GM21576 (cell line): ENCODE measurements at regions not wholly inside any gene's neighbourhood (a gene's known extent, or its start where the extent isn't known, plus 50 kb on each side); places are given as distances from the start of the nearest gene placed in this dataset.
"Not testable (repeated sequence)": the region's sequence is repeated elsewhere in the genome, so short reads cannot be mapped to it uniquely, and the experiment has no call there.

Source experiments
- ATAC-seq: cut with Tn5 transposase; IDR thresholded peaks from one replicate; pipeline ENCODE4 v1.9.1; 2021; ENCODE audit warnings: mild to moderate bottlenecking, moderate library complexity; ENCODE audit not compliant: unreplicated experiment

- no peak for ATAC-seq
Observed at GRCh38 chr4:134145369-134145768, 56.2 kb downstream of the PABPC4L start.

- ATAC-seq = no peak
Observed at GRCh38 chr4:134144337-134144736, 57.3 kb downstream of the PABPC4L start.

GRCh38 chr4:134141728-134142127 is 59.9 kb downstream of the PABPC4L start:
- no peak for ATAC-seq

GRCh38 chr4:134139188-134139587 is 62.4 kb downstream of the PABPC4L start:
- ATAC-seq = no peak

GRCh38 chr4:134132086-134132783 is 69.4 kb downstream of the PABPC4L start:
- no peak for ATAC-seq

GRCh38 chr4:134126955-134127354 is 74.6 kb downstream of the PABPC4L start:
- no peak for ATAC-seq

GRCh38 chr4:134126000-134126560 is 75.5 kb downstream of the PABPC4L start:
- ATAC-seq = no peak

GRCh38 chr4:134122903-134123302 is 78.7 kb downstream of the PABPC4L start:
- ATAC-seq = no peak

- no peak for ATAC-seq
Observed at GRCh38 chr4:134117392-134118183, 84.0 kb downstream of the PABPC4L start.

- no peak for ATAC-seq
Observed at GRCh38 chr4:134089885-134090284, 111.7 kb downstream of the PABPC4L start.

GRCh38 chr4:134085496-134085895 is 116.1 kb downstream of the PABPC4L start:
- ATAC-seq = no peak

GRCh38 chr4:134079085-134079484 is 122.5 kb downstream of the PABPC4L start:
- not testable (repeated sequence) for ATAC-seq

GRCh38 chr4:134078230-134078914 is 123.2 kb downstream of the PABPC4L start:
- peak; percentile 79 for ATAC-seq

GRCh38 chr4:134073711-134074110 is 127.9 kb downstream of the PABPC4L start:
- no peak for ATAC-seq

- no peak for ATAC-seq
Observed at GRCh38 chr4:134072137-134072536, 129.5 kb downstream of the PABPC4L start.

- no peak for ATAC-seq
Observed at GRCh38 chr4:134070174-134070573, 131.4 kb downstream of the PABPC4L start.

- ATAC-seq = no peak
Observed at GRCh38 chr4:134057356-134057755, 144.2 kb downstream of the PABPC4L start.

- not testable (repeated sequence) for ATAC-seq
Observed at GRCh38 chr4:134046221-134046620, 155.4 kb downstream of the PABPC4L start.

GRCh38 chr4:134045411-134045810 is 156.2 kb downstream of the PABPC4L start:
- no peak for ATAC-seq

GRCh38 chr4:134043266-134043665 is 158.3 kb downstream of the PABPC4L start:
- no peak for ATAC-seq

- no peak for ATAC-seq
Observed at GRCh38 chr4:134028421-134028820, 173.2 kb downstream of the PABPC4L start.
